H9 (cell line): ENCODE measurements at regions not wholly inside any gene's neighbourhood (a gene's known extent, or its start where the extent isn't known, plus 50 kb on each side); places are given as distances from the start of the nearest gene placed in this dataset.

Experiments
- DNase-seq: peaks from one replicate; pipeline ENCODE4 v3.0.0-alpha.2; 2017
- H2AFZ ChIP-seq: one replicate; pipeline ENCODE4 v1.6.1; 2013; ENCODE audit warnings: mild to moderate bottlenecking, low read length, control low read depth, moderate library complexity
- H2AK5ac ChIP-seq: 2 replicates; pipeline ENCODE4 v1.6.1; 2013; ENCODE audit warnings: low read length, control low read depth, mixed read lengths; ENCODE audit not compliant: insufficient read length
- H2BK120ac ChIP-seq: one replicate; pipeline ENCODE4 v1.6.1; 2013; ENCODE audit warnings: low read depth, mild to moderate bottlenecking, low read length, control low read depth, inconsistent platforms; ENCODE audit not compliant: poor library complexity, severe bottlenecking
- H2BK12ac ChIP-seq: 2 replicates; pipeline ENCODE4 v1.6.1; 2013; ENCODE audit warnings: low read length, control low read depth, mixed read lengths, low read depth; ENCODE audit not compliant: insufficient read length
- H2BK15ac ChIP-seq: 2 replicates; pipeline ENCODE4 v1.6.1; 2013; ENCODE audit warnings: low read depth, low read length, control low read depth
- H2BK20ac ChIP-seq: one replicate; pipeline ENCODE4 v1.6.1; 2013; ENCODE audit warnings: low read depth, mild to moderate bottlenecking, low read length, control low read depth, inconsistent platforms; ENCODE audit not compliant: poor library complexity, severe bottlenecking
- H2BK5ac ChIP-seq: 2 replicates; pipeline ENCODE4 v1.6.1; 2013; ENCODE audit warnings: low read length, control low read depth, mixed read lengths; ENCODE audit not compliant: insufficient read length
- H3K14ac ChIP-seq: 2 replicates; pipeline ENCODE4 v1.6.1; 2013; ENCODE audit warnings: low read length, control low read depth; ENCODE audit not compliant: insufficient read depth
- H3K18ac ChIP-seq: 2 replicates; pipeline ENCODE4 v1.6.1; 2013; ENCODE audit warnings: low read depth, mild to moderate bottlenecking, mixed read lengths, low read length, control low read depth; ENCODE audit not compliant: insufficient read length
- H3K23ac ChIP-seq: 2 replicates; pipeline ENCODE4 v1.6.1; 2013; ENCODE audit warnings: low read length, control low read depth, mixed read lengths, low read depth; ENCODE audit not compliant: insufficient read length
- H3K23me2 ChIP-seq: 2 replicates; pipeline ENCODE4 v1.6.1; 2013; ENCODE audit warnings: low read depth, mild to moderate bottlenecking, mixed read lengths, low read length, control low read depth; ENCODE audit not compliant: insufficient read length, poor library complexity, severe bottlenecking
- H3K27ac ChIP-seq: 2 replicates; pipeline ENCODE4 v1.5.1; 2013; ENCODE audit warnings: low read length, control low read depth, mixed read lengths, low read depth; ENCODE audit not compliant: insufficient read length
- H3K27me3 ChIP-seq: 2 replicates; pipeline ENCODE4 v1.6.1; 2013; ENCODE audit warnings: low read length, control low read depth, inconsistent platforms; ENCODE audit not compliant: insufficient read depth
- H3K4ac ChIP-seq: 2 replicates; pipeline ENCODE4 v1.6.1; 2013; ENCODE audit warnings: low read depth, mild to moderate bottlenecking, control low read depth, inconsistent platforms, low read length, moderate library complexity
- H3K4me1 ChIP-seq: 2 replicates; pipeline ENCODE4 v1.6.1; 2013; ENCODE audit warnings: low read length, control low read depth, inconsistent platforms; ENCODE audit not compliant: insufficient read depth
- H3K4me2 ChIP-seq: 2 replicates; pipeline ENCODE4 v1.6.1; 2013; ENCODE audit warnings: low read length, control low read depth, mixed read lengths; ENCODE audit not compliant: insufficient read length, insufficient read depth
- H3K56ac ChIP-seq: 2 replicates; pipeline ENCODE4 v1.6.1; 2013; ENCODE audit warnings: low read depth, mild to moderate bottlenecking, mixed read lengths, low read length, control low read depth; ENCODE audit not compliant: insufficient read length
- H3K79me1 ChIP-seq: 2 replicates; pipeline ENCODE4 v1.6.1; 2013; ENCODE audit warnings: low read depth, mild to moderate bottlenecking, moderate library complexity, low read length, control low read depth, inconsistent platforms; ENCODE audit not compliant: insufficient read depth, poor library complexity, severe bottlenecking
- H3K79me2 ChIP-seq: 2 replicates; pipeline ENCODE4 v1.6.1; 2013; ENCODE audit warnings: low read length, control low read depth, inconsistent platforms; ENCODE audit not compliant: insufficient read depth
- H3K9ac ChIP-seq: 2 replicates; pipeline ENCODE4 v1.6.1; 2013; ENCODE audit warnings: low read length, control low read depth, mixed read lengths; ENCODE audit not compliant: insufficient read length; ENCODE audit errors: extremely low read depth
- H3K9me3 ChIP-seq: one replicate; pipeline ENCODE4 v1.6.1; 2013; ENCODE audit warnings: low read depth, low read length, inconsistent platforms; ENCODE audit not compliant: control insufficient read depth
- H3T11ph ChIP-seq: one replicate; pipeline ENCODE4 v1.6.1; 2013; ENCODE audit warnings: mild to moderate bottlenecking, low read length, control low read depth, inconsistent platforms
- H4K20me1 ChIP-seq: one replicate; pipeline ENCODE4 v1.6.1; 2013; ENCODE audit not compliant: control insufficient read depth, insufficient read length, insufficient read depth
- H4K5ac ChIP-seq: 2 replicates; pipeline ENCODE4 v1.6.1; 2013; ENCODE audit warnings: low read depth, mild to moderate bottlenecking, mixed read lengths, low read length, control low read depth; ENCODE audit not compliant: insufficient read length
- H4K8ac ChIP-seq: replicated peaks from 2 replicates; pipeline ENCODE4 v1.6.1; 2013; ENCODE audit warnings: low read length, control low read depth, mixed read lengths, low read depth; ENCODE audit not compliant: insufficient read length
- H4K91ac ChIP-seq: 2 replicates; pipeline ENCODE4 v1.6.1; 2013; ENCODE audit warnings: low read depth, mild to moderate bottlenecking, moderate library complexity, mixed read lengths, low read length, control low read depth; ENCODE audit not compliant: insufficient read length
- H3K27ac Mint-ChIP-seq, 3 experiments: 2 replicates in 2 of 3; 3 replicates in 1 of 3; pipeline ENCODE4 v1.8.0; 2020 to 2021; ENCODE audit warnings: mixed read lengths in 3 of 3, mild to moderate bottlenecking in 1 of 3, moderate library complexity in 1 of 3
- H3K27me3 Mint-ChIP-seq: 2 replicates; pipeline ENCODE4 v1.8.0; 2021; ENCODE audit warnings: low read depth, mild to moderate bottlenecking, moderate library complexity, mixed read lengths
- H3K36me3 Mint-ChIP-seq, 3 experiments: 2 replicates in 2 of 3; 3 replicates in 1 of 3; pipeline ENCODE4 v1.8.0; 2020 to 2021; ENCODE audit warnings: low read depth in 3 of 3, mixed read lengths in 3 of 3; ENCODE audit not compliant: insufficient read depth in 1 of 3
- H3K4me1 Mint-ChIP-seq, 2 experiments: 2 replicates each; pipeline ENCODE4 v1.8.0; 2020; ENCODE audit warnings: mixed read lengths in 2 of 2
- H3K4me3 Mint-ChIP-seq, 2 experiments: 2 replicates in 1 of 2; 3 replicates in 1 of 2; pipeline ENCODE4 v1.8.0; 2020 to 2021; ENCODE audit warnings: mild to moderate bottlenecking in 2 of 2, mixed read lengths in 2 of 2, moderate library complexity in 1 of 2
- H3K9me3 Mint-ChIP-seq, 2 experiments: 2 replicates in 1 of 2; 3 replicates in 1 of 2; pipeline ENCODE4 v1.8.0; 2020; ENCODE audit warnings: mild to moderate bottlenecking in 2 of 2, mixed read lengths in 2 of 2, moderate library complexity in 1 of 2
- WGBS: extraction: QIAGEN DNeasy Blood & Tissue Kit; methylation state at CpG from one replicate; pipeline ENCODE4 v1.1.7; 2013; ENCODE audit warnings: missing lambda C conversion rate, low lambda C conversion rate, mixed read lengths; ENCODE audit not compliant: insufficient read length; ENCODE audit errors: extremely low coverage; 5-methylcytosine and 5-hydroxymethylcytosine counted together
- TF ChIP-seq, protein P1 (sequence below): fragments of 200-600 bp; sonication (generic); conservative IDR thresholded peaks from 3 replicates; pipeline ENCODE4 v1.8.0; 2021; ENCODE audit warnings: antibody characterized with exemption, mild to moderate bottlenecking

DNA sequence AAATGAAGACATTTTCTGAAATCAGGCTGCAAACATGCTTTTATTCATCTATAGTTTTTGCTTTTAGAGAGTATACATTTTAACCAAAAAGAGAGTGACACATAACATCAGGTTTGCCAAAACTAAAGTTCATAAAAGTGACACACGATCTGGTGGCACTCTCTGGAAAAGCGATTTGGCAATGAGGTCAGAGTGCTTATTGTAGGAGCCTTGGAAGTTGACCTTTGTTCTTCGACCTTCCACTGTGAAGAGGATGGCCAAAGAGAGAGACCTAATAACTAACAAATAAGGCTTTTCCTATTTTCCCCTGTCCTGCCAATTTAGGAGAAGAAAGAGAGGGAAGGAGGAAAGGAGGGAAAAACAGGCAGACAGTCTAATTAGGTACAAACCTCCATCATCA is 230.1 kb downstream of the SIM1 start:
- Histone ChIP-seq H2AK5ac (no peak overlapping the region), H2BK5ac (no peak overlapping the region), H4K5ac (no peak overlapping the region), H4K8ac (no peak overlapping the region), H4K91ac (no peak overlapping the region), H3K9ac (no peak overlapping the region), H2BK20ac (no peak overlapping the region), H3K18ac (no peak overlapping the region), H3K23ac (no peak overlapping the region), H4K20me1 (no peaks in the 10 kb centered on the region), H3T11ph (no peak overlapping the region), H3K9me3 (no peaks in the 10 kb centered on the region), H3K4ac (no peak overlapping the region), H3K79me2 (no peaks in the 10 kb centered on the region), H2BK12ac (no peak overlapping the region), H3K4me2 (no peak overlapping the region), H3K23me2 (no peaks in the 10 kb centered on the region), H3K27me3 (no peaks in the 10 kb centered on the region), H3K14ac (no peak overlapping the region), H3K79me1 (no peaks in the 10 kb centered on the region), H3K4me1 (peaks cover 4% of the 10 kb centered on the region; the same call in 1 of the 2 replicates), H3K56ac (no peak overlapping the region), H3K27ac (no peak overlapping the region), H2BK15ac (no peak overlapping the region), H2AFZ (no peak overlapping the region), H2BK120ac (no peak overlapping the region)
- TF ChIP-seq, protein P1, sequence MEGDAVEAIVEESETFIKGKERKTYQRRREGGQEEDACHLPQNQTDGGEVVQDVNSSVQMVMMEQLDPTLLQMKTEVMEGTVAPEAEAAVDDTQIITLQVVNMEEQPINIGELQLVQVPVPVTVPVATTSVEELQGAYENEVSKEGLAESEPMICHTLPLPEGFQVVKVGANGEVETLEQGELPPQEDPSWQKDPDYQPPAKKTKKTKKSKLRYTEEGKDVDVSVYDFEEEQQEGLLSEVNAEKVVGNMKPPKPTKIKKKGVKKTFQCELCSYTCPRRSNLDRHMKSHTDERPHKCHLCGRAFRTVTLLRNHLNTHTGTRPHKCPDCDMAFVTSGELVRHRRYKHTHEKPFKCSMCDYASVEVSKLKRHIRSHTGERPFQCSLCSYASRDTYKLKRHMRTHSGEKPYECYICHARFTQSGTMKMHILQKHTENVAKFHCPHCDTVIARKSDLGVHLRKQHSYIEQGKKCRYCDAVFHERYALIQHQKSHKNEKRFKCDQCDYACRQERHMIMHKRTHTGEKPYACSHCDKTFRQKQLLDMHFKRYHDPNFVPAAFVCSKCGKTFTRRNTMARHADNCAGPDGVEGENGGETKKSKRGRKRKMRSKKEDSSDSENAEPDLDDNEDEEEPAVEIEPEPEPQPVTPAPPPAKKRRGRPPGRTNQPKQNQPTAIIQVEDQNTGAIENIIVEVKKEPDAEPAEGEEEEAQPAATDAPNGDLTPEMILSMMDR: no peak
- no peak overlapping the region for H3K27ac Mint-ChIP-seq
- H3K4me1 Mint-ChIP-seq: peaks cover 28 to 40% of the 10 kb centered on the region in 2 experiments
- H3K36me3 Mint-ChIP-seq: no peaks in the 10 kb centered on the region
- H3K4me3 Mint-ChIP-seq: no peak overlapping the region
- no peaks in the 10 kb centered on the region for H3K27me3 Mint-ChIP-seq
- WGBS: no CpG with 5 or more reads among the region's 3 CpGs
- no peaks in the 10 kb centered on the region for H3K9me3 Mint-ChIP-seq
- DNase-seq: no peak
